Muscle of leg (tissue), 3 donors: ENCODE measurements at regions not wholly inside any gene's neighbourhood (a gene's known extent, or its start where the extent isn't known, plus 50 kb on each side); places are given as distances from the start of the nearest gene placed in this dataset.

Experiments
- DNase-seq: peaks from one replicate; pipeline ENCODE4 v3.0.0; 2013
- H3K27ac ChIP-seq: one replicate; pipeline ENCODE4 v1.5.1; 2013; ENCODE audit warnings: mild to moderate bottlenecking, low read length, control low read depth
- H3K27me3 ChIP-seq: one replicate; pipeline ENCODE4 v1.6.1; 2013; ENCODE audit warnings: low read length; ENCODE audit not compliant: control insufficient read depth, insufficient read depth
- H3K36me3 ChIP-seq: one replicate; pipeline ENCODE4 v1.6.1; 2013; ENCODE audit warnings: low read length; ENCODE audit not compliant: control insufficient read depth, insufficient read depth
- H3K4me1 ChIP-seq: one replicate; pipeline ENCODE4 v1.6.1; 2013; ENCODE audit warnings: low read length; ENCODE audit not compliant: control insufficient read depth, insufficient read depth
- H3K4me3 ChIP-seq: one replicate; pipeline ENCODE4 v1.5.1; 2013; ENCODE audit warnings: low read length, control low read depth
- H3K9me3 ChIP-seq: replicated peaks from 2 replicates; pipeline ENCODE4 v1.6.1; 2013; ENCODE audit warnings: low read depth, low read length; ENCODE audit not compliant: control insufficient read depth
- WGBS: methylation state at CpG from one replicate; pipeline ENCODE4 v1.1.5; 2013; ENCODE audit warnings: missing lambda C conversion rate; ENCODE audit not compliant: insufficient coverage; 5-methylcytosine and 5-hydroxymethylcytosine counted together

DNA sequence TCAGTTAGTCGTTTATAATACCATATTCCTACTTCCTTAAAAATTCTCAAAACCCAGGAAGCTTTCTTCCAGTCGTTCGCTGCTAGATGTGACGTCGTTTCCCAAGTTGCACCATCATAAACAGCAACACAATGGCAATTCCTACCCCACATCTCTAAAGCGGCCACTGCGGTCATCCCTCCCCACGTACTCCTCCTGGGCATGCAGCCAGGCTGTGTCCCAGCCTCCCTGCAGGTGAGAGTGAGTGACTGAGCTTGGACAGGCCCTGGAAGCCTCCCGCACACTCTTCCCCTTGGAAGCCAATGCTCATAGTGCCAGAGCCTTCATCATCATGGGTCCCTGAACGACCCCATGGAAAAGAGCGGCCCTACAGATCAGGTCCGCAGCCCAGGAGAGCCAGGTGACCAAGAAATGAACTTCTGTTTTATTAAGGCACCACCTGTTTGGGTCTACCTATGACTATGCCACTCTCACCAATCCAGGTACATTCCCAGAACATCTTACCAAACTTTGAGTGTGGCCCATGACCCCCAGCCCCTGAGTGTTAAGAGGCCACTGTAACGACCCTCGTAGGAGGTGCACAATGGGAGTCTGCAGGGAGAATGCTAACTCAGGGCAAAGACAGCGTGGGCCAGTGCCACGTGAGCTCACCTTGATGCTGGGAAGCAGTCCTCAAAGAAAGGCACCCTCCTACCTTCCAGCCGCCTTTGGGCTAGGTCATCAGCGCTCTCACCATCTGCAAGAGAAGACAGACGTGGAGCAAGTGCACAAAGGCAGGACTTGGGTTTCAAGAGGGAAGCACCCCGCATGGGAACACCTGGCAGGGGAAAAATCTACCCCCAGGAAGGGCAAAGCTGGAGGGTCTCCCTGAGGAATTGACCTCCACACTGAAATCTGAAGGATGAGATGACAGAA, 74.7 kb upstream of the RAB6C start:
- Histone ChIP-seq H3K4me1 (no peaks in the 10 kb centered on the region), H3K27ac (no peak overlapping the region), H3K4me3 (no peak overlapping the region), H3K9me3 (no peaks in the 10 kb centered on the region), H3K36me3 (no peaks in the 10 kb centered on the region), H3K27me3 (no peaks in the 10 kb centered on the region)
- DNase-seq, result no peak
- 61% methylated on average over 14 of the region's 20 CpGs for WGBS

DNA sequence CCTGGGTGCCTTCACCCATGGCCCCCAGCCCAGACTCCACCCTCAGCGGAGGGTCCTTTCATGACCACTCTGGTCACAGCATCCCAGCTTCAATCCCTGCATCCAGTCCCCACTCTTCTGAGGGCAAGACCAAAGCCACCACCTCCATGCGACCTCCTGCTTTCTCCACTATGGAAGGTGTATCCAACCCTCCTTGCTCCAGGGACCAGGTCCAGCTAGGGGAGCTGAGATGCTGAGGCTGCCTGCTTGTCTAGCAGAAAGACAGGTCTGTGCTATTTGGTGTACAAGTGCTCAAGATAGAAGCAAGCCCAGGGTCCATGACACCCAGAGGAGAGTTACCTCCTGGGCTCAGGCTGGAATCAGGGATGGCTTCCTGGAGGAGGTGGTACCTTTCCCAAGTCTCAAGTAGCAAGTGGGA, 73.8 kb upstream of the RAB6C start:
- Histone ChIP-seq H3K9me3 (no peaks in the 10 kb centered on the region), H3K4me1 (no peaks in the 10 kb centered on the region), H3K36me3 (no peaks in the 10 kb centered on the region), H3K27ac (no peak overlapping the region), H3K4me3 (no peak overlapping the region), H3K27me3 (no peaks in the 10 kb centered on the region)
- no peak for DNase-seq
- WGBS, result 100% methylated on average over 1 of the region's 2 CpGs

DNA sequence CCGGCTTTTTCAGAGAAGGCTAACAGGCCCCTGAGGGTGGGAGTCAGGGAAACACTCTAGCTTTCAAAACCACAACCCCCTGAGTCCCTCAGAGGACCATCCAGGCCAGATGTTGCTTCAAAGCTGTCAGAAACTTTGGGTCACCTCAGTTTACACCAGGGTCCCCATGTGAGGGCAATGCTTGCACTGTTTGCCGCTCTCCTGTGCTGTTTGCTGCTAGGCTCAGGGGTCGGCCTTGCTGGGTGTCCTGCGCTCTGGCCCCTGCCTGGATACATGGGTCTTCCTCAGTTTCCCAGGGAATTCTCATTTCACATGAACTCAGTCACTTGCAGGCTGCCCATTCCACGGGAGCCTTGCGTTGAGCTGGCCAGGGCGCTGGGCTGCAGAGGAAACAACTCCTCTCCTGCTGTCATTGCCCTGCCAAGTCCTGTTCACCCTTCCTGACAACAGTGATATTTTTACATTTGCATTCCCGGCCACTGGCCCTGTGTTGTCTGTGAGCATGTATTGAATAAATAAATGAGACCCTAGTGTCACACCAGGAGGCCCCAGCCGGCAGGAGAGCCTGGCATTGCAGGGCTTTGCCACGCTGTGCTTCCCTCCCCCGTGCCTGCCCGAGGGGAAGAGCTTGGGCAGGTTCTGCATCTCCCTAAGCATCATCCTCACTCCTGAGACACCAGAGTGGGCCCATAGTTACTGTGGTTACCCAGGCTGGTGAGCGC, 73.2 kb upstream of the RAB6C start:
- no peaks in the 10 kb centered on the region for H3K4me1 ChIP-seq

DNA sequence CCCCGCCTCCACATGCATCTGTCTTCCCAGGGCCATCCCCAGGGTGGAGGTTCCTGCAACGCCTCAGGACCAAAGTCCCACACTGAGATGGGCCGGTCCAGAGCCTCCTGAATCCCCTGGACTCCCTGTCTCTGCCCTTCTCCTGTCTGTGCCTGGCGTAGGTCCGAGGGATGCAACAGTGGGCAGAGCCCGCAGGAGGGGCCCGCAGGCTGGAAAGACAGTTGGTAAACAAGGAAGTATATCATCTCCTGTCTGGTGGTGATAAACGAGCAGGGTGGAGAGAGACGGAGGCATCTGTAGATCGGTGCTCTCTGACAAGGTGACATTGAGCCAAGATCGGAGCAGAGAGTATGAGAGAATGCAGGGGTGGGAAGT, 72.6 kb upstream of the RAB6C start:
- Histone ChIP-seq H3K9me3 (no peaks in the 10 kb centered on the region), H3K36me3 (no peaks in the 10 kb centered on the region), H3K27ac (no peak overlapping the region), H3K4me1 (no peaks in the 10 kb centered on the region), H3K27me3 (no peaks in the 10 kb centered on the region), H3K4me3 (no peak overlapping the region)
- no peak for DNase-seq
- 65% methylated on average over 11 of the region's 11 CpGs for WGBS

More for the DNA sequence above, 73.2 kb upstream of the RAB6C start:
- WGBS, result 81% methylated on average over 11 of the region's 13 CpGs
- no peak for DNase-seq
- no peak overlapping the region for H3K4me3 ChIP-seq
- no peaks in the 10 kb centered on the region for H3K27me3 ChIP-seq
- no peaks in the 10 kb centered on the region for H3K36me3 ChIP-seq
- H3K9me3 ChIP-seq, result no peaks in the 10 kb centered on the region
- H3K27ac ChIP-seq, result no peak overlapping the region

DNA sequence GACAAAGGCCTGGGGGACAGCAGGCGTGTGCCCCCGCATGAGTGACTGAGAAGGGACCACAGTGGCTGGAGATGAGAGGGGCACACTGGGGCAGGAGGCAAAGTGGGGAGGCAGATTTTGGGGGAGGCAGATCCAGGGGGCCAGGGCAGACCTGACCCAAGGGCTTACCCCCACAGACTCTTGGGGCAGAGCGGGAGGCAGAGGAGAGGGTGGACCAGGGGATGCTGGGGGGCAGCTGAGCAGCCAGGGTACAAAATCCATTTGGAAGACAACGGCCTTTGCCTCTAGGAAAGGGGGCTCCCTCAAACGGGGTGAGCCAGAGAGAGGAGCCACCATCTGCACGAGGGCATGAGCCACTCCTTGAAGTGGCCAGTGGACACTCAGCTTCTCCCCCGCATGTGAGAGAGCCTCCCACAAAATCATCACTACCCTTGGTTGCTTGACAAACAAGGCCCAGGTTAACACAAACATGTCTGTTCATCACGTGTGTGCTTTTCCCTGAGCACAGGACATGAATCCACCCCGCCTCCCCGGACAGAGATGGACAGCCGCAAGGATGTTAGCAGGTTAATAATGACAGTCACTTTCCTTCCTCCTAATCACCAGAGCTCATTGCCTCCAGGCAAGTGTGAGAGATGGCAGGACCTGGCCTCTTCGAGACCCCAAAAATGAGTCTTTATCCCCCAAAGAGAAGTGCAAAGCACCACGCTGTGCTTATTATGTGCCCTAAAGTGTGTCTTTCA, 72.0 kb upstream of the RAB6C start:
- DNase-seq, result no peak
- no peaks in the 10 kb centered on the region for H3K27me3 ChIP-seq
- WGBS, result 81% methylated on average over 7 of the region's 13 CpGs
- H3K27ac ChIP-seq, result no peak overlapping the region
- no peaks in the 10 kb centered on the region for H3K36me3 ChIP-seq
- H3K4me1 ChIP-seq, result no peaks in the 10 kb centered on the region
- H3K4me3 ChIP-seq, result no peak overlapping the region
- no peaks in the 10 kb centered on the region for H3K9me3 ChIP-seq

DNA sequence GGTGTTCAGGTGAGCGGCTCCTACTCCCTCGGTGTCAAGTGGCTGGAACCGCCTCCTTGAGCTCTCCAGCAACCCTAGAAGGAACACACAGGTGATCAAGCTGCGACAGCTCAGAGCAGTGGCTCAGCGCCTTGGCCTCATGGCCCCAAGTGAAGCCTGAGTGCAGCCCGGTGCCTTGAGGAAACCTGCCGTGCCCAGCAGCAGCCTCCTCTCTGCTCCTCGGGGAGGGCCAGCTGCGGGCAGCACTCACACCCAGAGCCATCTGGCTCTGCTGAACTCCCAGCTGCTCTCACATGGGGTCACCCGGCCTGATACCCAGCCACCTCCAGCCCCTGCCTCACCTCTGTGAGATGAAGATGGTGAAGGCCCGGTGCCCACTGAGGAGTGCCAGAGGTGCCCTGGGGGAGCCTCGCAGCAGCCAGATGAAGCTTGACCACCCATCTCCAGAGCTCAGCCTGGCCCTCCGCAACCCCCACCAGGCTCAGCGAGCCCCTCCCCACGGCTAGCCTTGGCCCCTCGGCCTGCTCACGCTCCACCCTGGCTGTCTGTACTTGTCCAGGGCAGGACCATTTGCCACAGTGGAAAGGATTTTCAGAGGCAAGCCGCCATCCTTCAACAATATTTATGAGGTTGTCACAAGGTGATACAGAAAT, 70.6 kb upstream of the RAB6C start:
- WGBS, result 61% methylated on average over 15 of the region's 18 CpGs
- DNase-seq, result no peak
- H3K36me3 ChIP-seq, result no peaks in the 10 kb centered on the region

DNA sequence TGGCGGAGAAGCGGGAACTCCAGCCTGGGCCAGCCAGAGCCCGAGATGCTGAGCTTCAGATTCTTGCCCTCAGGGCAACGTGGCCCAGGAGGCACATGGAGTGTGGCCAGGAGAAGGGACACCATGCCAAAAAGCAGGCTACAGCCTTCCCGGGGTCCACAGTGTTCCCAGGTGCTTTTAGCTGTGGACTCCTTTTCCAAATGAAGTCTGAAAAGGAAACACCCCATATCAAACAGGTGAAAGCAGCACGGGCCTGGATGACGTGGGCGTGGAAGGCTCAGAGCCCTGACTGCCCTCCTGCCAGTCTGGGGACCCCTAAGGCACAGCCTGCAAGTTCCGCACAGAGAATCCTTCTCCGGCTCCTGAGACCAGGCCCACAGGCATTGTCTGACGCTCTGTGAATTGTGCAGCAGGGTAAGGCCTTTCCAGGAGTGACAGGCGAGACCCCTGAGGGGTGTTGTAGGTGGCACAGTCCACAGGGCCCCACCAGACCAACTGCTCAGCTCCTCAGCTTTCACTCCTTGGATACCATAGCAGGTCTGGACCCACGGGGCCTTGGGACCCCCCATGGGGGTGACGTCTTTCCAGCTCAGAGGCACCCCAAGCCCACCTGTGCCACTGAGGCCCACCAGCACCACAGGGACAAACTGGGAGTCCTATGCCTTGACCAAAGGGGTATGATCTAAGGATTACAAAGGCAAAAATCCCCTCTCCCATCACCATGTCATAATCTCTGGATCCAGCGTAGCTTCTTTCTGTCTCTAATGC, 69.6 kb upstream of the RAB6C start:
- WGBS, result 76% methylated on average over 8 of the region's 15 CpGs
- H3K27me3 ChIP-seq, result no peaks in the 10 kb centered on the region
- DNase-seq, result no peak

More for the DNA sequence above, 70.6 kb upstream of the RAB6C start:
- H3K27ac ChIP-seq, result no peak overlapping the region
- no peaks in the 10 kb centered on the region for H3K4me1 ChIP-seq
- no peak overlapping the region for H3K4me3 ChIP-seq
- H3K27me3 ChIP-seq, result no peaks in the 10 kb centered on the region
- H3K9me3 ChIP-seq, result no peaks in the 10 kb centered on the region

DNA sequence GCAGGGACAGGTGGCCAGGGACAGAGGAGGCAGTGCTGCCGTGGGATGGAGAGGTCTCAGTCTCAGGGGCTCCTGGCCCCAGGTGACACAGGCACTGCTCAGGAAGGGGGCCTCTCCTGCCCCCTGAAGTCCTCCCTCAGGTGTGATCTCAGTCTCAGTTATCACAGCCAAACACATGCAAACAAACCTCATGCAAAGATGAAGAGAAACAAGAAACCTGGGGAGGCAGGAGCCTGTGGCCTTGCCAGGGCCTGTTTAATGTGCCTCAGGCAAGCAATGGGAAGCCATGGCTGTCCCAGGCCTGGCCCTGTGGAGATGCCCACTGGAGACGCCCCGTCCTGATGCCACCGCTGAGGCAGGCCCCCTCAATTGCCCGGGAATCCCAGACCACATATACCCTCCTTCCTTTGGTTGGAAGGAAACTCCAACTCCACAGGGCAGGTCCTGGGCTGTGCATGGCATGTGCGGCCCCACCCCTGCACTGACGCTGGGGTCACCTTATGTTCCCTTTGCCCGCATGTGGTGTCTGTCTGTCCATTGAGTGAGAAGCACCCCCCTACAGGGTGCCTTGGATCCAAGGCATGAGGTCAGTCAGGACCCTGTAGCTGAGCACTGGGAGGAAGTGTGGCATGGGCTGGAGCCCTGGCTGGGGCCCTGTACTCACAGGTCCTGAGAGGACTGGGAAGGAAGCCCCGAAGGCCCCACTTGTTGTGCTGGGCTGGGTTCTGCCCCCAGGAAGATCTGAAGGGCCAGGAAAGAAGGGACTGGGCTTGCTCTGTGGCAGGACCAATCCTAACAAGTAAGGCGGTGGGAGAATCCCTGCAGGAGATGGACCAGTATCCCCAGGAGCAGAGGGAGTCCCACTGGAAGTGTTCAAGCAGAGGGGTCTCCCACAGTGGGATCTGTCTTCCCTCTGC, 68.8 kb upstream of the RAB6C start:
- Histone ChIP-seq H3K27me3 (no peaks in the 10 kb centered on the region), H3K27ac (no peak overlapping the region), H3K36me3 (no peaks in the 10 kb centered on the region), H3K4me1 (no peaks in the 10 kb centered on the region), H3K4me3 (no peak overlapping the region), H3K9me3 (no peaks in the 10 kb centered on the region)
- DNase-seq, result no peak
- 77% methylated on average over 6 of the region's 10 CpGs for WGBS

More for the DNA sequence above, 69.6 kb upstream of the RAB6C start:
- no peaks in the 10 kb centered on the region for H3K4me1 ChIP-seq
- no peak overlapping the region for H3K27ac ChIP-seq
- no peaks in the 10 kb centered on the region for H3K36me3 ChIP-seq
- H3K9me3 ChIP-seq, result no peaks in the 10 kb centered on the region
- H3K4me3 ChIP-seq, result no peak overlapping the region
